H9 (cell line): ENCODE measurements at regions not wholly inside any gene's neighbourhood (a gene's known extent, or its start where the extent isn't known, plus 50 kb on each side); places are given as distances from the start of the nearest gene placed in this dataset.

Source experiments
- DNase-seq: peaks from one replicate; pipeline ENCODE4 v3.0.0-alpha.2; 2017
- H2AFZ ChIP-seq: one replicate; pipeline ENCODE4 v1.6.1; 2013; ENCODE audit warnings: mild to moderate bottlenecking, low read length, control low read depth, moderate library complexity
- H2AK5ac ChIP-seq: 2 replicates; pipeline ENCODE4 v1.6.1; 2013; ENCODE audit warnings: low read length, control low read depth, mixed read lengths; ENCODE audit not compliant: insufficient read length
- H2BK120ac ChIP-seq: one replicate; pipeline ENCODE4 v1.6.1; 2013; ENCODE audit warnings: low read depth, mild to moderate bottlenecking, low read length, control low read depth, inconsistent platforms; ENCODE audit not compliant: poor library complexity, severe bottlenecking
- H2BK12ac ChIP-seq: 2 replicates; pipeline ENCODE4 v1.6.1; 2013; ENCODE audit warnings: low read length, control low read depth, mixed read lengths, low read depth; ENCODE audit not compliant: insufficient read length
- H2BK15ac ChIP-seq: 2 replicates; pipeline ENCODE4 v1.6.1; 2013; ENCODE audit warnings: low read depth, low read length, control low read depth
- H2BK20ac ChIP-seq: one replicate; pipeline ENCODE4 v1.6.1; 2013; ENCODE audit warnings: low read depth, mild to moderate bottlenecking, low read length, control low read depth, inconsistent platforms; ENCODE audit not compliant: poor library complexity, severe bottlenecking
- H2BK5ac ChIP-seq: 2 replicates; pipeline ENCODE4 v1.6.1; 2013; ENCODE audit warnings: low read length, control low read depth, mixed read lengths; ENCODE audit not compliant: insufficient read length
- H3K14ac ChIP-seq: 2 replicates; pipeline ENCODE4 v1.6.1; 2013; ENCODE audit warnings: low read length, control low read depth; ENCODE audit not compliant: insufficient read depth
- H3K18ac ChIP-seq: 2 replicates; pipeline ENCODE4 v1.6.1; 2013; ENCODE audit warnings: low read depth, mild to moderate bottlenecking, mixed read lengths, low read length, control low read depth; ENCODE audit not compliant: insufficient read length
- H3K23ac ChIP-seq: 2 replicates; pipeline ENCODE4 v1.6.1; 2013; ENCODE audit warnings: low read length, control low read depth, mixed read lengths, low read depth; ENCODE audit not compliant: insufficient read length
- H3K23me2 ChIP-seq: 2 replicates; pipeline ENCODE4 v1.6.1; 2013; ENCODE audit warnings: low read depth, mild to moderate bottlenecking, mixed read lengths, low read length, control low read depth; ENCODE audit not compliant: insufficient read length, poor library complexity, severe bottlenecking
- H3K27ac ChIP-seq: 2 replicates; pipeline ENCODE4 v1.5.1; 2013; ENCODE audit warnings: low read length, control low read depth, mixed read lengths, low read depth; ENCODE audit not compliant: insufficient read length
- H3K27me3 ChIP-seq: 2 replicates; pipeline ENCODE4 v1.6.1; 2013; ENCODE audit warnings: low read length, control low read depth, inconsistent platforms; ENCODE audit not compliant: insufficient read depth
- H3K4ac ChIP-seq: 2 replicates; pipeline ENCODE4 v1.6.1; 2013; ENCODE audit warnings: low read depth, mild to moderate bottlenecking, control low read depth, inconsistent platforms, low read length, moderate library complexity
- H3K4me1 ChIP-seq: 2 replicates; pipeline ENCODE4 v1.6.1; 2013; ENCODE audit warnings: low read length, control low read depth, inconsistent platforms; ENCODE audit not compliant: insufficient read depth
- H3K4me2 ChIP-seq: 2 replicates; pipeline ENCODE4 v1.6.1; 2013; ENCODE audit warnings: low read length, control low read depth, mixed read lengths; ENCODE audit not compliant: insufficient read length, insufficient read depth
- H3K56ac ChIP-seq: 2 replicates; pipeline ENCODE4 v1.6.1; 2013; ENCODE audit warnings: low read depth, mild to moderate bottlenecking, mixed read lengths, low read length, control low read depth; ENCODE audit not compliant: insufficient read length
- H3K79me1 ChIP-seq: 2 replicates; pipeline ENCODE4 v1.6.1; 2013; ENCODE audit warnings: low read depth, mild to moderate bottlenecking, moderate library complexity, low read length, control low read depth, inconsistent platforms; ENCODE audit not compliant: insufficient read depth, poor library complexity, severe bottlenecking
- H3K79me2 ChIP-seq: 2 replicates; pipeline ENCODE4 v1.6.1; 2013; ENCODE audit warnings: low read length, control low read depth, inconsistent platforms; ENCODE audit not compliant: insufficient read depth
- H3K9ac ChIP-seq: 2 replicates; pipeline ENCODE4 v1.6.1; 2013; ENCODE audit warnings: low read length, control low read depth, mixed read lengths; ENCODE audit not compliant: insufficient read length; ENCODE audit errors: extremely low read depth
- H3K9me3 ChIP-seq: one replicate; pipeline ENCODE4 v1.6.1; 2013; ENCODE audit warnings: low read depth, low read length, inconsistent platforms; ENCODE audit not compliant: control insufficient read depth
- H3T11ph ChIP-seq: one replicate; pipeline ENCODE4 v1.6.1; 2013; ENCODE audit warnings: mild to moderate bottlenecking, low read length, control low read depth, inconsistent platforms
- H4K20me1 ChIP-seq: one replicate; pipeline ENCODE4 v1.6.1; 2013; ENCODE audit not compliant: control insufficient read depth, insufficient read length, insufficient read depth
- H4K5ac ChIP-seq: 2 replicates; pipeline ENCODE4 v1.6.1; 2013; ENCODE audit warnings: low read depth, mild to moderate bottlenecking, mixed read lengths, low read length, control low read depth; ENCODE audit not compliant: insufficient read length
- H4K8ac ChIP-seq: replicated peaks from 2 replicates; pipeline ENCODE4 v1.6.1; 2013; ENCODE audit warnings: low read length, control low read depth, mixed read lengths, low read depth; ENCODE audit not compliant: insufficient read length
- H4K91ac ChIP-seq: 2 replicates; pipeline ENCODE4 v1.6.1; 2013; ENCODE audit warnings: low read depth, mild to moderate bottlenecking, moderate library complexity, mixed read lengths, low read length, control low read depth; ENCODE audit not compliant: insufficient read length
- H3K27ac Mint-ChIP-seq, 3 experiments: 2 replicates in 2 of 3; 3 replicates in 1 of 3; pipeline ENCODE4 v1.8.0; 2020 to 2021; ENCODE audit warnings: mixed read lengths in 3 of 3, mild to moderate bottlenecking in 1 of 3, moderate library complexity in 1 of 3
- H3K27me3 Mint-ChIP-seq: 2 replicates; pipeline ENCODE4 v1.8.0; 2021; ENCODE audit warnings: low read depth, mild to moderate bottlenecking, moderate library complexity, mixed read lengths
- H3K36me3 Mint-ChIP-seq, 3 experiments: 2 replicates in 2 of 3; 3 replicates in 1 of 3; pipeline ENCODE4 v1.8.0; 2020 to 2021; ENCODE audit warnings: low read depth in 3 of 3, mixed read lengths in 3 of 3; ENCODE audit not compliant: insufficient read depth in 1 of 3
- H3K4me1 Mint-ChIP-seq, 2 experiments: 2 replicates each; pipeline ENCODE4 v1.8.0; 2020; ENCODE audit warnings: mixed read lengths in 2 of 2
- H3K4me3 Mint-ChIP-seq, 2 experiments: 2 replicates in 1 of 2; 3 replicates in 1 of 2; pipeline ENCODE4 v1.8.0; 2020 to 2021; ENCODE audit warnings: mild to moderate bottlenecking in 2 of 2, mixed read lengths in 2 of 2, moderate library complexity in 1 of 2
- H3K9me3 Mint-ChIP-seq, 2 experiments: 2 replicates in 1 of 2; 3 replicates in 1 of 2; pipeline ENCODE4 v1.8.0; 2020; ENCODE audit warnings: mild to moderate bottlenecking in 2 of 2, mixed read lengths in 2 of 2, moderate library complexity in 1 of 2
- CTCF ChIP-seq: fragments of 200-600 bp; sonication (generic); conservative IDR thresholded peaks from 3 replicates; pipeline ENCODE4 v1.8.0; 2021; ENCODE audit warnings: antibody characterized with exemption, mild to moderate bottlenecking
- WGBS: extraction: QIAGEN DNeasy Blood & Tissue Kit; methylation state at CpG from one replicate; pipeline ENCODE4 v1.1.7; 2013; ENCODE audit warnings: missing lambda C conversion rate, low lambda C conversion rate, mixed read lengths; ENCODE audit not compliant: insufficient read length; ENCODE audit errors: extremely low coverage; 5-methylcytosine and 5-hydroxymethylcytosine counted together

- Histone ChIP-seq H4K8ac (no peak overlapping the region), H3K4me2 (no peak overlapping the region), H2BK120ac (no peak overlapping the region), H3K9ac (no peak overlapping the region), H3K27me3 (no peaks in the 10 kb centered on the region), H3K18ac (no peak overlapping the region), H2BK5ac (no peak overlapping the region), H3K23me2 (no peaks in the 10 kb centered on the region), H3K56ac (no peak overlapping the region), H4K91ac (no peak overlapping the region), H3T11ph (no peak overlapping the region), H4K5ac (no peak overlapping the region), H2AK5ac (no peak overlapping the region), H3K79me1 (no peaks in the 10 kb centered on the region), H3K14ac (no peak overlapping the region), H3K27ac (no peak overlapping the region), H3K4ac (no peak overlapping the region), H2BK15ac (no peak overlapping the region), H3K23ac (no peak overlapping the region), H2BK20ac (no peak overlapping the region), H3K4me1 (no peaks in the 10 kb centered on the region), H2BK12ac (no peak overlapping the region), H2AFZ (no peak overlapping the region), H3K9me3 (no peaks in the 10 kb centered on the region), H3K79me2 (no peaks in the 10 kb centered on the region), H4K20me1 (no peaks in the 10 kb centered on the region)
- H3K27me3 Mint-ChIP-seq, result no peaks in the 10 kb centered on the region
- no peak overlapping the region for H3K27ac Mint-ChIP-seq
- H3K4me3 Mint-ChIP-seq, result no peak overlapping the region
- H3K9me3 Mint-ChIP-seq, result no peaks in the 10 kb centered on the region
- no peaks in the 10 kb centered on the region for H3K36me3 Mint-ChIP-seq
- DNase-seq, result no peak
- H3K4me1 Mint-ChIP-seq, result no peaks in the 10 kb centered on the region
- TF ChIP-seq CTCF, result no peak
- no CpG with 5 or more reads among the region's 1 CpG for WGBS
These were observed 473.6 kb downstream of the NUP35 start for GRCh38 chr2:183597841-183598240.
